Adipose tissue (tissue), 3 donors: ENCODE measurements at regions not wholly inside any gene's neighbourhood (a gene's known extent, or its start where the extent isn't known, plus 50 kb on each side); places are given as distances from the start of the nearest gene placed in this dataset.

Source experiments
- H3K27ac ChIP-seq: one replicate; pipeline ENCODE4 v1.5.1; 2013; ENCODE audit warnings: low read depth, low read length
- WGBS, 3 donors: extraction: QIAGEN DNeasy Blood & Tissue Kit; methylation state at CpG; one replicate each; pipeline ENCODE4 v1.1.7; 2013; 5-methylcytosine and 5-hydroxymethylcytosine counted together
- donor health status: healthy with polysubstance abuse.
- donor health status: Bipolar disorder and iron deficiency.
- donor health status: healthy.

- H3K27ac ChIP-seq, result no peak overlapping the region
- 57 to 80% (median 58%) methylated on average over 5 of the region's 5 CpGs for WGBS, 3 donors
Measured at GRCh38 chr9:107636571-107637381, 147.2 kb upstream of the KLF4 start.

GRCh38 chr9:107635803-107636174 is 146.2 kb upstream of the KLF4 start:
- 66 to 84% (median 72%) methylated on average over 6 of the region's 6 CpGs for WGBS, 3 donors
- no peak overlapping the region for H3K27ac ChIP-seq

GRCh38 chr9:107635101-107635802 is 145.7 kb upstream of the KLF4 start:
- no peak overlapping the region for H3K27ac ChIP-seq
- WGBS, 3 donors, result 67 to 84% (median 79%) methylated on average over 7 of the region's 7 CpGs

- no peak overlapping the region for H3K27ac ChIP-seq
Measured at GRCh38 chr9:107633406-107633805, 143.8 kb upstream of the KLF4 start.

GRCh38 chr9:107632661-107633060 is 143.1 kb upstream of the KLF4 start:
- H3K27ac ChIP-seq, result no peak overlapping the region
- WGBS, 3 donors, result 70 to 87% (median 86%) methylated on average over 4 of the region's 4 CpGs

More at GRCh38 chr9:107633406-107633805, 143.8 kb upstream of the KLF4 start:
- WGBS, 3 donors, result 43 to 73% (median 66%) methylated on average over 5 of the region's 5 CpGs

GRCh38 chr9:107632216-107632615 is 142.6 kb upstream of the KLF4 start:
- WGBS, 3 donors, result 80 to 90% (median 89%) methylated on average over 9 of the region's 9 CpGs
- no peak overlapping the region for H3K27ac ChIP-seq

- WGBS, 3 donors, result 67 to 75% (median 72%) methylated on average over 5 of the region's 5 CpGs
Measured at GRCh38 chr9:107631788-107632187, 142.2 kb upstream of the KLF4 start.

GRCh38 chr9:107630156-107630555 is 140.6 kb upstream of the KLF4 start:
- H3K27ac ChIP-seq, result no peak overlapping the region
- WGBS, 3 donors, result 71 to 96% (median 75%) methylated on average over 6 of the region's 6 CpGs

More at GRCh38 chr9:107631788-107632187, 142.2 kb upstream of the KLF4 start:
- H3K27ac ChIP-seq, result no peak overlapping the region

GRCh38 chr9:107628444-107628843 is 138.9 kb upstream of the KLF4 start:
- 74 to 98% (median 79%) methylated on average over 11 of the region's 11 CpGs for WGBS, 3 donors
- no peak overlapping the region for H3K27ac ChIP-seq

GRCh38 chr9:107627781-107628180 is 138.2 kb upstream of the KLF4 start:
- H3K27ac ChIP-seq, result no peak overlapping the region
- WGBS, 3 donors, result 52 to 68% (median 66%) methylated on average over 4 of the region's 4 CpGs

GRCh38 chr9:107626118-107626517 is 136.5 kb upstream of the KLF4 start:
- no peak overlapping the region for H3K27ac ChIP-seq
- WGBS, 3 donors, result 82 to 95% (median 94%) methylated on average over 6 of the region's 6 CpGs

GRCh38 chr9:107625383-107625984 is 135.9 kb upstream of the KLF4 start:
- 88 to 96% (median 93%) methylated on average over 7 of the region's 7 CpGs for WGBS, 3 donors
- no peak overlapping the region for H3K27ac ChIP-seq

GRCh38 chr9:107624234-107624948 is 134.8 kb upstream of the KLF4 start:
- H3K27ac ChIP-seq, result no peak overlapping the region

GRCh38 chr9:107621436-107621835 is 131.9 kb upstream of the KLF4 start:
- WGBS, 3 donors, result 83 to 93% (median 93%) methylated on average over 4 of the region's 4 CpGs
- H3K27ac ChIP-seq, result no peak overlapping the region

More at GRCh38 chr9:107624234-107624948, 134.8 kb upstream of the KLF4 start:
- WGBS, 3 donors, result 71 to 81% (median 79%) methylated on average over 15 of the region's 15 CpGs

- no peak overlapping the region for H3K27ac ChIP-seq
- WGBS, 3 donors, result 54 to 61% (median 60%) methylated on average over 7 of the region's 7 CpGs
Measured at GRCh38 chr9:107620801-107621200, 131.2 kb upstream of the KLF4 start.

GRCh38 chr9:107620236-107620635 is 130.7 kb upstream of the KLF4 start:
- WGBS, 3 donors, result 94 to 97% (median 95%) methylated on average over 6 of the region's 6 CpGs
- H3K27ac ChIP-seq, result no peak overlapping the region

GRCh38 chr9:107615321-107615720 is 125.8 kb upstream of the KLF4 start:
- H3K27ac ChIP-seq, result no peak overlapping the region
- WGBS, 3 donors, result 48 to 91% (median 64%) methylated on average over 1 of the region's 1 CpG

- H3K27ac ChIP-seq, result no peak overlapping the region
- WGBS, 3 donors, result 83 to 86% (median 83%) methylated on average over 5 of the region's 5 CpGs
Measured at GRCh38 chr9:107614765-107615164, 125.2 kb upstream of the KLF4 start.

GRCh38 chr9:107613321-107613720 is 123.8 kb upstream of the KLF4 start:
- 59 to 70% (median 64%) methylated on average over 1 of the region's 1 CpG for WGBS, 3 donors
- H3K27ac ChIP-seq, result no peak overlapping the region
